Endodermal cell (in vitro differentiated cells): ENCODE measurements at regions not wholly inside any gene's neighbourhood (a gene's known extent, or its start where the extent isn't known, plus 50 kb on each side); places are given as distances from the start of the nearest gene placed in this dataset.

ENCODE experiments used
- DNase-seq: peaks from one replicate; pipeline ENCODE4 v3.0.0-alpha.2; 2017
- H3K27ac ChIP-seq: 2 replicates; pipeline ENCODE4 v1.5.1; 2013; ENCODE audit warnings: mild to moderate bottlenecking, low read depth, low read length, moderate library complexity
- H3K27me3 ChIP-seq: 2 replicates; pipeline ENCODE4 v1.6.1; 2013; ENCODE audit warnings: mild to moderate bottlenecking, low read length, moderate library complexity; ENCODE audit not compliant: insufficient read depth, control insufficient read depth, poor library complexity, severe bottlenecking
- H3K36me3 ChIP-seq: 2 replicates; pipeline ENCODE4 v1.7.0; 2013; ENCODE audit warnings: mild to moderate bottlenecking, low read length, moderate library complexity; ENCODE audit not compliant: control insufficient read depth, insufficient read depth
- H3K4me1 ChIP-seq: one replicate; pipeline ENCODE4 v1.7.0; 2013; ENCODE audit warnings: low read length; ENCODE audit not compliant: control insufficient read depth, insufficient read depth
- H3K4me3 ChIP-seq: 2 replicates; pipeline ENCODE4 v1.5.1; 2013; ENCODE audit warnings: mild to moderate bottlenecking, low read length, moderate library complexity
- H3K9ac ChIP-seq: 2 replicates; pipeline ENCODE4 v1.6.1; 2013; ENCODE audit warnings: mild to moderate bottlenecking, low read length, moderate library complexity; ENCODE audit not compliant: poor library complexity, severe bottlenecking; ENCODE audit errors: extremely low read depth
- H3K9me3 ChIP-seq: 2 replicates; pipeline ENCODE4 v1.6.1; 2013; ENCODE audit warnings: mild to moderate bottlenecking, low read length, moderate library complexity; ENCODE audit not compliant: control insufficient read depth
- H3K27ac Mint-ChIP-seq: 2 replicates; pipeline ENCODE4 v1.8.0; 2020; ENCODE audit warnings: mixed read lengths
- H3K27me3 Mint-ChIP-seq: 2 replicates; pipeline ENCODE4 v1.8.0; 2021; ENCODE audit warnings: mild to moderate bottlenecking, mixed read lengths; ENCODE audit not compliant: insufficient read depth
- H3K36me3 Mint-ChIP-seq: 2 replicates; pipeline ENCODE4 v1.8.0; 2020; ENCODE audit warnings: low read depth, mixed read lengths
- H3K4me1 Mint-ChIP-seq: 2 replicates; pipeline ENCODE4 v1.8.0; 2020; ENCODE audit warnings: mixed read lengths
- H3K4me3 Mint-ChIP-seq: 2 replicates; pipeline ENCODE4 v1.8.0; 2020; ENCODE audit warnings: mild to moderate bottlenecking, moderate library complexity, mixed read lengths
- H3K9me3 Mint-ChIP-seq: 2 replicates; pipeline ENCODE4 v1.8.0; 2020; ENCODE audit warnings: mild to moderate bottlenecking, mixed read lengths
- WGBS, 2 experiments: methylation state at CpG; one replicate each; pipeline versions ENCODE4 v1.1.5 to v1.1.7; 2013; ENCODE audit warnings: missing lambda C conversion rate in 2 of 2, mixed read lengths in 1 of 2; ENCODE audit not compliant: insufficient coverage in 1 of 2, insufficient read length in 1 of 2; 5-methylcytosine and 5-hydroxymethylcytosine counted together
- TF ChIP-seq, protein P1 (sequence below): fragments of 200-600 bp; sonication (generic); conservative IDR thresholded peaks from 2 replicates; pipeline ENCODE4 v1.5.0; 2021; ENCODE audit warnings: antibody characterized with exemption, mild to moderate bottlenecking

DNA sequence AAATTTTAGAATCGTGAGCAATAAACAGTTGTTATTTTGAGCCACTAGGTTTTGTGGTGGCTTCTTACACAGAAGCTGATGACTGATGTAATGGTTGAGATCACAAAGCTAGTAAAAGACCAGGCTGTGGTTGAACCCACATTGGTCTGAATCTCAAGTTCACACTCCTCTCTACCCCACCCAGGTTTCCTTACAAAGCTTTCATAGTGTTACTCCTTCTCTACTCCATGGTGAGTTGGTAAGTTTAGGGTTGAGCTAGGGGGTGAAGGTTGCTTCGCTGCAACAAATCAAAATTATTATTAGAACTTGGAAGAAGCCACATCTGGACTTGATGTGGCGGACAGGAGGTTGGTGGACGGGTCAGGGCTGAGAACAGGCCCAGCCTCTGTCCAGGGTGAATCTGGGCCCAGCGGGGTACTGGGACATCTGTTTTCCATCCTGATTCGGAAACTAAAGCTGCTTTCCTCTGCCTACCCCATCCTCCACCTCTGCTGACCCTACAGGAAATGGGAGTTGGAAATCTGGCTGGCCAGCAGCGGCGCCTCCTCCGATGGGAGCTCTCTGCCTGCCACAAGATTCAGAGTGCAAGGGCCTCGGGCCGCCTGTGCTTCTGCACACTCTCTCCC is 86.3 kb downstream of the ZFP36L2 start:
- Histone ChIP-seq H3K4me3 (no peak overlapping the region), H3K4me1 (no peaks in the 10 kb centered on the region), H3K27ac (no peak overlapping the region), H3K9me3 (no peaks in the 10 kb centered on the region), H3K27me3 (no peaks in the 10 kb centered on the region), H3K36me3 (no peaks in the 10 kb centered on the region), H3K9ac (no peak overlapping the region)
- Mint-ChIP-seq H3K4me3 (no peak overlapping the region), H3K27me3 (no peaks in the 10 kb centered on the region), H3K27ac (no peak overlapping the region), H3K4me1 (peaks cover 12% of the 10 kb centered on the region), H3K36me3 (no peaks in the 10 kb centered on the region), H3K9me3 (peaks cover 4% of the 10 kb centered on the region)
- WGBS, 2 experiments, result 89 to 91% methylated on average over 11 of the region's 11 CpGs
- DNase-seq, result peak; percentile 61
- TF ChIP-seq, protein P1, sequence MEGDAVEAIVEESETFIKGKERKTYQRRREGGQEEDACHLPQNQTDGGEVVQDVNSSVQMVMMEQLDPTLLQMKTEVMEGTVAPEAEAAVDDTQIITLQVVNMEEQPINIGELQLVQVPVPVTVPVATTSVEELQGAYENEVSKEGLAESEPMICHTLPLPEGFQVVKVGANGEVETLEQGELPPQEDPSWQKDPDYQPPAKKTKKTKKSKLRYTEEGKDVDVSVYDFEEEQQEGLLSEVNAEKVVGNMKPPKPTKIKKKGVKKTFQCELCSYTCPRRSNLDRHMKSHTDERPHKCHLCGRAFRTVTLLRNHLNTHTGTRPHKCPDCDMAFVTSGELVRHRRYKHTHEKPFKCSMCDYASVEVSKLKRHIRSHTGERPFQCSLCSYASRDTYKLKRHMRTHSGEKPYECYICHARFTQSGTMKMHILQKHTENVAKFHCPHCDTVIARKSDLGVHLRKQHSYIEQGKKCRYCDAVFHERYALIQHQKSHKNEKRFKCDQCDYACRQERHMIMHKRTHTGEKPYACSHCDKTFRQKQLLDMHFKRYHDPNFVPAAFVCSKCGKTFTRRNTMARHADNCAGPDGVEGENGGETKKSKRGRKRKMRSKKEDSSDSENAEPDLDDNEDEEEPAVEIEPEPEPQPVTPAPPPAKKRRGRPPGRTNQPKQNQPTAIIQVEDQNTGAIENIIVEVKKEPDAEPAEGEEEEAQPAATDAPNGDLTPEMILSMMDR, result no peak

DNA sequence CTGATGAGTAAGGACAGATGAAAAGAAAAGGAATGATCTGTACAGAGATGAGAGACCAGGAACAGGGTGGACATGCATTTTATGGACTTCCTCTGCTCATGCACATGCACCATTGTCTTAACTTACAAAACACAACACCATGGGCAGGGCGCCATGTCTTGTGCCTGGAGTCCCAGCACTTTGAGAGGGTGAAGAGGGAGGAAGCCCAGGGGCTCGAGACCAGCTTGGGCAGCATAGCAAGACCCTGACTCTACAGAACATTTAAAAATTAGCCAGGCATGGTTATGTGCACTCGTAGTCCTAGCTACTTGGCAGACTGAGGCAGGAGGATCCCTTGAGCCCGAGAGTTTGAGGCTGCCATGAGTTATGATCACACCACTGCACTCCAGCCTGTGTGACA is 86.9 kb downstream of the ZFP36L2 start:
- 93 to 100% methylated on average over 2 to 4 of the region's 4 CpGs for WGBS, 2 experiments
- H3K36me3 ChIP-seq, result no peaks in the 10 kb centered on the region
- TF ChIP-seq, protein P1, result no peak
- Mint-ChIP-seq H3K4me3 (no peak overlapping the region), H3K27ac (no peak overlapping the region), H3K9me3 (peaks cover 4% of the 10 kb centered on the region), H3K36me3 (no peaks in the 10 kb centered on the region), H3K4me1 (peaks cover 12% of the 10 kb centered on the region), H3K27me3 (no peaks in the 10 kb centered on the region)
- H3K4me3 ChIP-seq, result no peak overlapping the region
- no peaks in the 10 kb centered on the region for H3K9me3 ChIP-seq
- H3K9ac ChIP-seq, result no peak overlapping the region
- peak; percentile 20 for DNase-seq
- no peak overlapping the region for H3K27ac ChIP-seq
- no peaks in the 10 kb centered on the region for H3K4me1 ChIP-seq
- H3K27me3 ChIP-seq, result no peaks in the 10 kb centered on the region

DNA sequence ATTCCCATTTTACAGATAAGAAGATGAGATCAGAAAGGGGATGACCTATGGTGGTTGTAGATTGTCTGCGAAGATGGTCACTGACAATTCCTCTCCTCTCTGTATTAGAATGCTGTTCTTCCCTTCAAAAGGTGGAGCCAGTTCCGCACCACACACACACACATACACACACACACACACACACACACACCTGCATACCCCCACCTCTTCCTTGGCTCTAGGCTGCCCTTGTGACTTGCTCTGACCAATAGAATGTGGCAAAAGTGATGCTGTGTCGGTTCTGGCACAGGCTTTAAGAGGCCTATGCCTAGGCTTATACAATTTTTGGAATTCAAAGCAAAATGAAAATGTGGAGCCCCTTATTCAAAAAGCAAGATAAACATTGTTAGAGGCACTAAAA is 88.0 kb downstream of the ZFP36L2 start:
- no peaks in the 10 kb centered on the region for H3K9me3 ChIP-seq
- DNase-seq, result peak; percentile 41
- WGBS, 2 experiments, result 89 to 99% methylated on average over 1 to 3 of the region's 3 CpGs
- Mint-ChIP-seq H3K27me3 (no peaks in the 10 kb centered on the region), H3K27ac (no peak overlapping the region), H3K9me3 (peaks cover 4% of the 10 kb centered on the region), H3K36me3 (no peaks in the 10 kb centered on the region), H3K4me1 (peaks cover 16% of the 10 kb centered on the region), H3K4me3 (no peak overlapping the region)
- TF ChIP-seq, protein P1, result no peak
- no peak overlapping the region for H3K27ac ChIP-seq
- H3K4me1 ChIP-seq, result no peaks in the 10 kb centered on the region
- no peaks in the 10 kb centered on the region for H3K36me3 ChIP-seq
- no peaks in the 10 kb centered on the region for H3K27me3 ChIP-seq
- no peak overlapping the region for H3K9ac ChIP-seq
- no peak overlapping the region for H3K4me3 ChIP-seq
